A549 (cell line): ENCODE measurements at regions not wholly inside any gene's neighbourhood (a gene's known extent, or its start where the extent isn't known, plus 50 kb on each side); places are given as distances from the start of the nearest gene placed in this dataset.

ENCODE experiments used
- ATAC-seq, 2 experiments: fragments of 200-7000 bp in 1 of 2; fragments of >200 bp in 1 of 2; cut with Nextera tagmentation in 1 of 2; cut with Tn5 transposase in 1 of 2; 3 replicates each; pipeline versions ENCODE4 v1.8.0 to v1.9.1; 2018 to 2020; ENCODE audit warnings: mild to moderate bottlenecking in 1 of 2, moderate library complexity in 1 of 2
- CTCF ChIA-PET: fragments of 300-600 bp; sonication (Branson Sonifier 250); formaldehyde crosslinking; extraction: SDS; loops from one replicate; lab custom pipeline; 2021; ENCODE audit warnings: antibody characterized with exemption, inconsistent platforms; lab: Yijun Ruan, JAX
- POLR2A ChIA-PET: fragments of 350-600 bp; formaldehyde crosslinking; extraction: SDS; loops from one replicate; lab custom pipeline; 2021; ENCODE audit warnings: antibody characterized with exemption, inconsistent platforms; lab: Yijun Ruan, JAX
- DNase-seq, 2 experiments: peaks; one replicate each; pipeline versions ENCODE4 v3.0.0 to v3.0.0-alpha.2; 2011 to 2016; ENCODE audit warnings: low read depth in 1 of 2, low spot score in 1 of 2
- FAIRE-seq: peaks from 2 replicates; lab custom pipeline; 2011; peaks lifted over from hg19 to GRCh38; lab: Jason Lieb, UNC
- H3K27ac ChIP-seq, 2 experiments: fragments of >200 bp; sonication (Bioruptor Twin); formaldehyde crosslinking; 3 replicates each; pipeline ENCODE4 v1.5.1; 2016 to 2017
- H3K4me1 ChIP-seq: fragments of >200 bp; sonication (Bioruptor Twin); formaldehyde crosslinking; 3 replicates; pipeline ENCODE4 v1.6.1; 2016
- H3K4me2 ChIP-seq: fragments of >200 bp; sonication (Bioruptor Twin); formaldehyde crosslinking; 3 replicates; pipeline ENCODE4 v1.6.1; 2016
- H3K4me3 ChIP-seq: fragments of >200 bp; sonication (Bioruptor Twin); formaldehyde crosslinking; 3 replicates; pipeline ENCODE4 v1.5.1; 2016
- H3K9me3 ChIP-seq: fragments of >200 bp; sonication (Bioruptor Twin); formaldehyde crosslinking; 3 replicates; pipeline ENCODE4 v1.6.1; 2016
- CBX2 ChIP-seq: fragments of 200-600 bp; sonication (generic); IDR thresholded peaks from 2 replicates; pipeline ENCODE4 v1.6.1; 2016; ENCODE audit warnings: low read depth, mild to moderate bottlenecking, borderline replicate concordance
- CHD2 ChIP-seq: fragments of 150-350 bp; IDR thresholded peaks from 2 replicates; pipeline ENCODE4 v1.6.1; 2014; ENCODE audit warnings: low read length; ENCODE audit not compliant: partially characterized antibody
- EHMT2 ChIP-seq: fragments of 200-600 bp; sonication (generic); IDR thresholded peaks from 2 replicates; pipeline ENCODE4 v1.6.1; 2016; ENCODE audit warnings: antibody characterized with exemption, low read depth, mild to moderate bottlenecking, moderate library complexity
- EP300 ChIP-seq, 2 experiments: fragments of >200 bp; sonication (Bioruptor Twin); formaldehyde crosslinking; IDR thresholded peaks; 2 replicates in 1 of 2; 3 replicates in 1 of 2; pipeline ENCODE4 v1.6.1; 2016 to 2017
- FOSB ChIP-seq: fragments of 250-450 bp; sonication (Bioruptor Pico); IDR thresholded peaks from 2 replicates; pipeline ENCODE4 v1.5.0; 2020; ENCODE audit warnings: mild to moderate bottlenecking, moderate library complexity
- FOSL2 ChIP-seq, 2 experiments: fragments of 450-650 bp in 1 of 2; fragments of >200 bp in 1 of 2; sonication (Bioruptor Twin) in 1 of 2; formaldehyde crosslinking; IDR thresholded peaks; 2 replicates each; pipeline versions ENCODE4 v1.5.0 to v1.6.1; 2016 to 2020; ENCODE audit warnings: mild to moderate bottlenecking in 1 of 2, moderate library complexity in 1 of 2
- FOXS1 ChIP-seq: fragments of 250-450 bp; sonication (Bioruptor Pico); IDR thresholded peaks from 2 replicates; pipeline ENCODE4 v1.5.0; 2020; ENCODE audit warnings: mild to moderate bottlenecking, moderate library complexity
- HEYL ChIP-seq: fragments of 250-450 bp; sonication (Bioruptor Pico); IDR thresholded peaks from 2 replicates; pipeline ENCODE4 v1.8.0; 2021; ENCODE audit warnings: mild to moderate bottlenecking, moderate library complexity
- HOXB5 ChIP-seq: fragments of 250-450 bp; sonication (Bioruptor Pico); IDR thresholded peaks from 2 replicates; pipeline ENCODE4 v1.5.0; 2020; ENCODE audit warnings: mild to moderate bottlenecking, moderate library complexity
- JUNB ChIP-seq: fragments of >200 bp; sonication (Bioruptor Twin); formaldehyde crosslinking; IDR thresholded peaks from 2 replicates; pipeline ENCODE4 v1.6.1; 2016
- KDM1A ChIP-seq: fragments of 200-600 bp; sonication (generic); IDR thresholded peaks from 2 replicates; pipeline ENCODE4 v1.6.1; 2016; ENCODE audit warnings: low read depth, mild to moderate bottlenecking
- MYC ChIP-seq: IDR thresholded peaks from 2 replicates; pipeline ENCODE4 v1.6.1; 2012; ENCODE audit warnings: mild to moderate bottlenecking, inconsistent platforms, low read length, improper control_type of control experiment, borderline replicate concordance
- NFE2L2 ChIP-seq: fragments of 150-350 bp; conservative IDR thresholded peaks from 2 replicates; pipeline ENCODE4 v1.6.1; 2014; ENCODE audit warnings: low read length
- PHF8 ChIP-seq: fragments of 200-600 bp; sonication (generic); IDR thresholded peaks from 2 replicates; pipeline ENCODE4 v1.6.1; 2016; ENCODE audit warnings: low read depth, mild to moderate bottlenecking, antibody characterized with exemption, moderate library complexity, borderline replicate concordance
- POLR2A ChIP-seq: IDR thresholded peaks from 2 replicates; pipeline ENCODE4 v1.6.1; 2012; ENCODE audit warnings: mild to moderate bottlenecking, low read length
- RFX5 ChIP-seq: fragments of 450-650 bp; IDR thresholded peaks from 2 replicates; pipeline ENCODE4 v1.7.1; 2014; ENCODE audit warnings: antibody characterized with exemption, mild to moderate bottlenecking, moderate library complexity
- ZFP36 ChIP-seq: fragments of 450-650 bp; IDR thresholded peaks from 2 replicates; pipeline ENCODE4 v1.6.1; 2014; ENCODE audit warnings: borderline replicate concordance; ENCODE audit not compliant: partially characterized antibody
- ZSCAN20 ChIP-seq: fragments of 250-450 bp; sonication (Bioruptor Pico); IDR thresholded peaks from 2 replicates; pipeline ENCODE4 v1.8.0; 2022; ENCODE audit warnings: mild to moderate bottlenecking, moderate library complexity
- WGBS: methylation state at CpG from one replicate; pipeline ENCODE4 v1.1.6; 2017; ENCODE audit errors: missing lambda C conversion rate; 5-methylcytosine and 5-hydroxymethylcytosine counted together
- TF ChIP-seq, protein P1 (sequence below): fragments of >200 bp; sonication (Bioruptor Twin); formaldehyde crosslinking; IDR thresholded peaks from 3 replicates; pipeline ENCODE4 v1.5.1; 2016
- TF ChIP-seq, protein P2 (sequence below): IDR thresholded peaks from 2 replicates; pipeline ENCODE4 v1.6.1; 2012
- TF ChIP-seq, protein P3 (sequence below): fragments of 250-450 bp; sonication (Bioruptor Pico); IDR thresholded peaks from 2 replicates; pipeline ENCODE4 v1.5.0; 2021; ENCODE audit warnings: mild to moderate bottlenecking, moderate library complexity, borderline replicate concordance
- TF ChIP-seq, protein P4 (sequence below): fragments of 450-650 bp; IDR thresholded peaks from 2 replicates; pipeline ENCODE4 v1.6.1; 2014; ENCODE audit warnings: antibody characterized with exemption
- TF ChIP-seq, protein P5 (sequence below): fragments of 200-600 bp; sonication (generic); IDR thresholded peaks from 2 replicates; pipeline ENCODE4 v1.6.1; 2016; ENCODE audit warnings: antibody characterized with exemption, mild to moderate bottlenecking, moderate library complexity

DNA sequence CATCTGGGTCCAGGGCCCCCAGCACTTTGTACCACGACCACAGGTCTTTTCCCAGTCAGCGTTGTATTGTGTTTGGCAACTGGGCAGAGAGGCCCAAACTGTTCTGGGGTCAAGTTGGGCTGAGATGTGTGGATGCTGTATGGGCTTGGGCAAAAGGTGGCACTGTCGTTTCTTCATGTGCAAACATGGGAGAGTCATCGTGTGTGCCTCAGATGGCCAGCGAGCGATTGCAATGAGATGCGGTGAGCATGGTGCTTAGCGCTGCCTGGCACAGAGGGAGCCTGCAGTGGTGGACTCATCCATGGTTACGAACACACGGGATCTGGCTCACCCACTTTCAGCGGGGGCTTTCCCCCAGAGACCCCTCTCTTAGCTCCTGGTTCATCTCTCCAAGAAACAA, 120.4 kb upstream of the SORCS3 start:
- DNase-seq = no peak
- Histone ChIP-seq H3K4me2 (no peak overlapping the region), H3K27ac (no peak overlapping the region), H3K9me3 (no peaks in the 10 kb centered on the region), H3K4me1 (no peaks in the 10 kb centered on the region), H3K4me3 (no peak overlapping the region)
- WGBS = 42% methylated on average over 11 of the region's 11 CpGs
- FAIRE-seq = no peak
- TF ChIP-seq, protein P1, sequence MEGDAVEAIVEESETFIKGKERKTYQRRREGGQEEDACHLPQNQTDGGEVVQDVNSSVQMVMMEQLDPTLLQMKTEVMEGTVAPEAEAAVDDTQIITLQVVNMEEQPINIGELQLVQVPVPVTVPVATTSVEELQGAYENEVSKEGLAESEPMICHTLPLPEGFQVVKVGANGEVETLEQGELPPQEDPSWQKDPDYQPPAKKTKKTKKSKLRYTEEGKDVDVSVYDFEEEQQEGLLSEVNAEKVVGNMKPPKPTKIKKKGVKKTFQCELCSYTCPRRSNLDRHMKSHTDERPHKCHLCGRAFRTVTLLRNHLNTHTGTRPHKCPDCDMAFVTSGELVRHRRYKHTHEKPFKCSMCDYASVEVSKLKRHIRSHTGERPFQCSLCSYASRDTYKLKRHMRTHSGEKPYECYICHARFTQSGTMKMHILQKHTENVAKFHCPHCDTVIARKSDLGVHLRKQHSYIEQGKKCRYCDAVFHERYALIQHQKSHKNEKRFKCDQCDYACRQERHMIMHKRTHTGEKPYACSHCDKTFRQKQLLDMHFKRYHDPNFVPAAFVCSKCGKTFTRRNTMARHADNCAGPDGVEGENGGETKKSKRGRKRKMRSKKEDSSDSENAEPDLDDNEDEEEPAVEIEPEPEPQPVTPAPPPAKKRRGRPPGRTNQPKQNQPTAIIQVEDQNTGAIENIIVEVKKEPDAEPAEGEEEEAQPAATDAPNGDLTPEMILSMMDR = no peak
- TF ChIP-seq, protein P2, sequence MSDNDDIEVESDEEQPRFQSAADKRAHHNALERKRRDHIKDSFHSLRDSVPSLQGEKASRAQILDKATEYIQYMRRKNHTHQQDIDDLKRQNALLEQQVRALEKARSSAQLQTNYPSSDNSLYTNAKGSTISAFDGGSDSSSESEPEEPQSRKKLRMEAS = no peak
- TF ChIP-seq MYC (no peak), FOSL2 (IDR thresholded peaks at IDR 0.05) (no peak), FOSL2 (CRISPR knock-in tag; IDR thresholded peaks at IDR 0.05) (no peak), ZFP36 (no peak), FOSB (CRISPR knock-in tag) (no peak), KDM1A (no peak), JUNB (no peak), FOXS1 (CRISPR knock-in tag) (no peak), EHMT2 (no peak), CHD2 (no peak), CBX2 (no peak), EP300 (IDR thresholded peaks at IDR 0.05) (no peak), PHF8 (no peak), NFE2L2 (no peak), RFX5 (no peak), HOXB5 (CRISPR knock-in tag) (no peak), POLR2A (no peak)
- ATAC-seq = no peak
- CTCF ChIA-PET = no interaction called here
- POLR2A ChIA-PET = no interaction called here

DNA sequence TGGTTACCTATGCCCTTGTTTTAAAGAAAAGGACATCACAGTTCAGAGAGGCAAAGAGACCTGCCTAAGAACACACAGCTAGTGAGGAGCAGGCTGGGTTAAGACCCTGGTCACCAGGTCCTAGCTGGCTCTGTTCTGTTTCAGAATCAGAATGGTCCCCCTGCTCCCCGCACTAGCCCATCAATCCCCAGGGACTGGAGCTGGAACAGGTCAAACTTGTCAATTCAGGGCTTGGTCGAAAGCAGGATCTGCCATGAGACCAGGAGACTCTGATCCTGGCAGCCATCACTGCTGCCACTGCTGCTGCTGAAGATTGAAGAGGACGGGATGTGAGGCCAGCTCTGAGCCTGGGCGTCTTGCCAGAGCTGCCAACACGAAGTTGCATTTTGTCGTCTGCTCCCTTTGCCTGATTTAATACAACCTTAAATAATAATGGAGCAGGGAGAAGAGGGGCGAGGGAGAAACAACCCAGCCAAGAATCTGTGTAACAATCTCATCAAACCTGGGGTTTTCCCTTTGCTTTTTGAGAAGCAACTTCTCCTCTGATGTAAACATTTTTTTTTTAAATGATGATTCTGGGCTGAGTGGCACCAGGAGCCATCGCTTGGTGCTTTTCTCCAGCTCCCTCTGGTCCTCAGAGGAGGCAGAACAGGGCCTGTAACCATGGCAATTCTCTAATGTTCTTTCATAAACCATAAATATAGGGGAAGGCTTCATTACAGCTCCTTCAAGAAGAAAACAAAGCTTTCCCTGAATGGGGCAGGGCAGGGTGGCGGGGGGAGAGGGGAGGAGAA, 119.0 kb upstream of the SORCS3 start:
- Histone ChIP-seq H3K4me1 (no peaks in the 10 kb centered on the region), H3K9me3 (no peaks in the 10 kb centered on the region), H3K27ac (no peak overlapping the region), H3K4me2 (no peak overlapping the region), H3K4me3 (no peak overlapping the region)
- no peak for ATAC-seq
- no peak for FAIRE-seq
- POLR2A ChIA-PET = no interaction called here
- TF ChIP-seq, protein P3, sequence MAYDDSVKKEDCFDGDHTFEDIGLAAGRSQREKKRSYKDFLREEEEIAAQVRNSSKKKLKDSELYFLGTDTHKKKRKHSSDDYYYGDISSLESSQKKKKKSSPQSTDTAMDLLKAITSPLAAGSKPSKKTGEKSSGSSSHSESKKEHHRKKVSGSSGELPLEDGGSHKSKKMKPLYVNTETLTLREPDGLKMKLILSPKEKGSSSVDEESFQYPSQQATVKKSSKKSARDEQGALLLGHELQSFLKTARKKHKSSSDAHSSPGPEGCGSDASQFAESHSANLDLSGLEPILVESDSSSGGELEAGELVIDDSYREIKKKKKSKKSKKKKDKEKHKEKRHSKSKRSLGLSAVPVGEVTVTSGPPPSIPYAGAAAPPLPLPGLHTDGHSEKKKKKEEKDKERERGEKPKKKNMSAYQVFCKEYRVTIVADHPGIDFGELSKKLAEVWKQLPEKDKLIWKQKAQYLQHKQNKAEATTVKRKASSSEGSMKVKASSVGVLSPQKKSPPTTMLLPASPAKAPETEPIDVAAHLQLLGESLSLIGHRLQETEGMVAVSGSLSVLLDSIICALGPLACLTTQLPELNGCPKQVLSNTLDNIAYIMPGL (CRISPR knock-in tag) = no peak
- TF ChIP-seq HEYL (CRISPR knock-in tag) = no peak
- TF ChIP-seq ZSCAN20 (CRISPR knock-in tag) = no peak
- TF ChIP-seq, protein P4, sequence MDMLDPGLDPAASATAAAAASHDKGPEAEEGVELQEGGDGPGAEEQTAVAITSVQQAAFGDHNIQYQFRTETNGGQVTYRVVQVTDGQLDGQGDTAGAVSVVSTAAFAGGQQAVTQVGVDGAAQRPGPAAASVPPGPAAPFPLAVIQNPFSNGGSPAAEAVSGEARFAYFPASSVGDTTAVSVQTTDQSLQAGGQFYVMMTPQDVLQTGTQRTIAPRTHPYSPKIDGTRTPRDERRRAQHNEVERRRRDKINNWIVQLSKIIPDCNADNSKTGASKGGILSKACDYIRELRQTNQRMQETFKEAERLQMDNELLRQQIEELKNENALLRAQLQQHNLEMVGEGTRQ = no peak
- no peak for TF ChIP-seq CBX2
- TF ChIP-seq, protein P5, sequence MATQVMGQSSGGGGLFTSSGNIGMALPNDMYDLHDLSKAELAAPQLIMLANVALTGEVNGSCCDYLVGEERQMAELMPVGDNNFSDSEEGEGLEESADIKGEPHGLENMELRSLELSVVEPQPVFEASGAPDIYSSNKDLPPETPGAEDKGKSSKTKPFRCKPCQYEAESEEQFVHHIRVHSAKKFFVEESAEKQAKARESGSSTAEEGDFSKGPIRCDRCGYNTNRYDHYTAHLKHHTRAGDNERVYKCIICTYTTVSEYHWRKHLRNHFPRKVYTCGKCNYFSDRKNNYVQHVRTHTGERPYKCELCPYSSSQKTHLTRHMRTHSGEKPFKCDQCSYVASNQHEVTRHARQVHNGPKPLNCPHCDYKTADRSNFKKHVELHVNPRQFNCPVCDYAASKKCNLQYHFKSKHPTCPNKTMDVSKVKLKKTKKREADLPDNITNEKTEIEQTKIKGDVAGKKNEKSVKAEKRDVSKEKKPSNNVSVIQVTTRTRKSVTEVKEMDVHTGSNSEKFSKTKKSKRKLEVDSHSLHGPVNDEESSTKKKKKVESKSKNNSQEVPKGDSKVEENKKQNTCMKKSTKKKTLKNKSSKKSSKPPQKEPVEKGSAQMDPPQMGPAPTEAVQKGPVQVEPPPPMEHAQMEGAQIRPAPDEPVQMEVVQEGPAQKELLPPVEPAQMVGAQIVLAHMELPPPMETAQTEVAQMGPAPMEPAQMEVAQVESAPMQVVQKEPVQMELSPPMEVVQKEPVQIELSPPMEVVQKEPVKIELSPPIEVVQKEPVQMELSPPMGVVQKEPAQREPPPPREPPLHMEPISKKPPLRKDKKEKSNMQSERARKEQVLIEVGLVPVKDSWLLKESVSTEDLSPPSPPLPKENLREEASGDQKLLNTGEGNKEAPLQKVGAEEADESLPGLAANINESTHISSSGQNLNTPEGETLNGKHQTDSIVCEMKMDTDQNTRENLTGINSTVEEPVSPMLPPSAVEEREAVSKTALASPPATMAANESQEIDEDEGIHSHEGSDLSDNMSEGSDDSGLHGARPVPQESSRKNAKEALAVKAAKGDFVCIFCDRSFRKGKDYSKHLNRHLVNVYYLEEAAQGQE = no peak
- CTCF ChIA-PET = no interaction called here
- WGBS = 4% methylated on average over 7 of the region's 9 CpGs
- no peak for DNase-seq
